H9 (cell line): ENCODE measurements at regions not wholly inside any gene's neighbourhood (a gene's known extent, or its start where the extent isn't known, plus 50 kb on each side); places are given as distances from the start of the nearest gene placed in this dataset.

ENCODE experiments used
- DNase-seq: peaks from one replicate; pipeline ENCODE4 v3.0.0-alpha.2; 2017
- H2AFZ ChIP-seq: one replicate; pipeline ENCODE4 v1.6.1; 2013; ENCODE audit warnings: mild to moderate bottlenecking, low read length, control low read depth, moderate library complexity
- H2AK5ac ChIP-seq: 2 replicates; pipeline ENCODE4 v1.6.1; 2013; ENCODE audit warnings: low read length, control low read depth, mixed read lengths; ENCODE audit not compliant: insufficient read length
- H2BK120ac ChIP-seq: one replicate; pipeline ENCODE4 v1.6.1; 2013; ENCODE audit warnings: low read depth, mild to moderate bottlenecking, low read length, control low read depth, inconsistent platforms; ENCODE audit not compliant: poor library complexity, severe bottlenecking
- H2BK12ac ChIP-seq: 2 replicates; pipeline ENCODE4 v1.6.1; 2013; ENCODE audit warnings: low read length, control low read depth, mixed read lengths, low read depth; ENCODE audit not compliant: insufficient read length
- H2BK15ac ChIP-seq: 2 replicates; pipeline ENCODE4 v1.6.1; 2013; ENCODE audit warnings: low read depth, low read length, control low read depth
- H2BK20ac ChIP-seq: one replicate; pipeline ENCODE4 v1.6.1; 2013; ENCODE audit warnings: low read depth, mild to moderate bottlenecking, low read length, control low read depth, inconsistent platforms; ENCODE audit not compliant: poor library complexity, severe bottlenecking
- H2BK5ac ChIP-seq: 2 replicates; pipeline ENCODE4 v1.6.1; 2013; ENCODE audit warnings: low read length, control low read depth, mixed read lengths; ENCODE audit not compliant: insufficient read length
- H3K14ac ChIP-seq: 2 replicates; pipeline ENCODE4 v1.6.1; 2013; ENCODE audit warnings: low read length, control low read depth; ENCODE audit not compliant: insufficient read depth
- H3K18ac ChIP-seq: 2 replicates; pipeline ENCODE4 v1.6.1; 2013; ENCODE audit warnings: low read depth, mild to moderate bottlenecking, mixed read lengths, low read length, control low read depth; ENCODE audit not compliant: insufficient read length
- H3K23ac ChIP-seq: 2 replicates; pipeline ENCODE4 v1.6.1; 2013; ENCODE audit warnings: low read length, control low read depth, mixed read lengths, low read depth; ENCODE audit not compliant: insufficient read length
- H3K23me2 ChIP-seq: 2 replicates; pipeline ENCODE4 v1.6.1; 2013; ENCODE audit warnings: low read depth, mild to moderate bottlenecking, mixed read lengths, low read length, control low read depth; ENCODE audit not compliant: insufficient read length, poor library complexity, severe bottlenecking
- H3K27ac ChIP-seq: 2 replicates; pipeline ENCODE4 v1.5.1; 2013; ENCODE audit warnings: low read length, control low read depth, mixed read lengths, low read depth; ENCODE audit not compliant: insufficient read length
- H3K27me3 ChIP-seq: 2 replicates; pipeline ENCODE4 v1.6.1; 2013; ENCODE audit warnings: low read length, control low read depth, inconsistent platforms; ENCODE audit not compliant: insufficient read depth
- H3K4ac ChIP-seq: 2 replicates; pipeline ENCODE4 v1.6.1; 2013; ENCODE audit warnings: low read depth, mild to moderate bottlenecking, control low read depth, inconsistent platforms, low read length, moderate library complexity
- H3K4me1 ChIP-seq: 2 replicates; pipeline ENCODE4 v1.6.1; 2013; ENCODE audit warnings: low read length, control low read depth, inconsistent platforms; ENCODE audit not compliant: insufficient read depth
- H3K4me2 ChIP-seq: 2 replicates; pipeline ENCODE4 v1.6.1; 2013; ENCODE audit warnings: low read length, control low read depth, mixed read lengths; ENCODE audit not compliant: insufficient read length, insufficient read depth
- H3K56ac ChIP-seq: 2 replicates; pipeline ENCODE4 v1.6.1; 2013; ENCODE audit warnings: low read depth, mild to moderate bottlenecking, mixed read lengths, low read length, control low read depth; ENCODE audit not compliant: insufficient read length
- H3K79me1 ChIP-seq: 2 replicates; pipeline ENCODE4 v1.6.1; 2013; ENCODE audit warnings: low read depth, mild to moderate bottlenecking, moderate library complexity, low read length, control low read depth, inconsistent platforms; ENCODE audit not compliant: insufficient read depth, poor library complexity, severe bottlenecking
- H3K79me2 ChIP-seq: 2 replicates; pipeline ENCODE4 v1.6.1; 2013; ENCODE audit warnings: low read length, control low read depth, inconsistent platforms; ENCODE audit not compliant: insufficient read depth
- H3K9ac ChIP-seq: 2 replicates; pipeline ENCODE4 v1.6.1; 2013; ENCODE audit warnings: low read length, control low read depth, mixed read lengths; ENCODE audit not compliant: insufficient read length; ENCODE audit errors: extremely low read depth
- H3K9me3 ChIP-seq: one replicate; pipeline ENCODE4 v1.6.1; 2013; ENCODE audit warnings: low read depth, low read length, inconsistent platforms; ENCODE audit not compliant: control insufficient read depth
- H3T11ph ChIP-seq: one replicate; pipeline ENCODE4 v1.6.1; 2013; ENCODE audit warnings: mild to moderate bottlenecking, low read length, control low read depth, inconsistent platforms
- H4K20me1 ChIP-seq: one replicate; pipeline ENCODE4 v1.6.1; 2013; ENCODE audit not compliant: control insufficient read depth, insufficient read length, insufficient read depth
- H4K5ac ChIP-seq: 2 replicates; pipeline ENCODE4 v1.6.1; 2013; ENCODE audit warnings: low read depth, mild to moderate bottlenecking, mixed read lengths, low read length, control low read depth; ENCODE audit not compliant: insufficient read length
- H4K8ac ChIP-seq: replicated peaks from 2 replicates; pipeline ENCODE4 v1.6.1; 2013; ENCODE audit warnings: low read length, control low read depth, mixed read lengths, low read depth; ENCODE audit not compliant: insufficient read length
- H4K91ac ChIP-seq: 2 replicates; pipeline ENCODE4 v1.6.1; 2013; ENCODE audit warnings: low read depth, mild to moderate bottlenecking, moderate library complexity, mixed read lengths, low read length, control low read depth; ENCODE audit not compliant: insufficient read length
- H3K27ac Mint-ChIP-seq, 3 experiments: 2 replicates in 2 of 3; 3 replicates in 1 of 3; pipeline ENCODE4 v1.8.0; 2020 to 2021; ENCODE audit warnings: mixed read lengths in 3 of 3, mild to moderate bottlenecking in 1 of 3, moderate library complexity in 1 of 3
- H3K27me3 Mint-ChIP-seq: 2 replicates; pipeline ENCODE4 v1.8.0; 2021; ENCODE audit warnings: low read depth, mild to moderate bottlenecking, moderate library complexity, mixed read lengths
- H3K36me3 Mint-ChIP-seq, 3 experiments: 2 replicates in 2 of 3; 3 replicates in 1 of 3; pipeline ENCODE4 v1.8.0; 2020 to 2021; ENCODE audit warnings: low read depth in 3 of 3, mixed read lengths in 3 of 3; ENCODE audit not compliant: insufficient read depth in 1 of 3
- H3K4me1 Mint-ChIP-seq, 2 experiments: 2 replicates each; pipeline ENCODE4 v1.8.0; 2020; ENCODE audit warnings: mixed read lengths in 2 of 2
- H3K4me3 Mint-ChIP-seq, 2 experiments: 2 replicates in 1 of 2; 3 replicates in 1 of 2; pipeline ENCODE4 v1.8.0; 2020 to 2021; ENCODE audit warnings: mild to moderate bottlenecking in 2 of 2, mixed read lengths in 2 of 2, moderate library complexity in 1 of 2
- H3K9me3 Mint-ChIP-seq, 2 experiments: 2 replicates in 1 of 2; 3 replicates in 1 of 2; pipeline ENCODE4 v1.8.0; 2020; ENCODE audit warnings: mild to moderate bottlenecking in 2 of 2, mixed read lengths in 2 of 2, moderate library complexity in 1 of 2
- WGBS: extraction: QIAGEN DNeasy Blood & Tissue Kit; methylation state at CpG from one replicate; pipeline ENCODE4 v1.1.7; 2013; ENCODE audit warnings: missing lambda C conversion rate, low lambda C conversion rate, mixed read lengths; ENCODE audit not compliant: insufficient read length; ENCODE audit errors: extremely low coverage; 5-methylcytosine and 5-hydroxymethylcytosine counted together
- TF ChIP-seq, protein P1 (sequence below): fragments of 200-600 bp; sonication (generic); conservative IDR thresholded peaks from 3 replicates; pipeline ENCODE4 v1.8.0; 2021; ENCODE audit warnings: antibody characterized with exemption, mild to moderate bottlenecking

DNA sequence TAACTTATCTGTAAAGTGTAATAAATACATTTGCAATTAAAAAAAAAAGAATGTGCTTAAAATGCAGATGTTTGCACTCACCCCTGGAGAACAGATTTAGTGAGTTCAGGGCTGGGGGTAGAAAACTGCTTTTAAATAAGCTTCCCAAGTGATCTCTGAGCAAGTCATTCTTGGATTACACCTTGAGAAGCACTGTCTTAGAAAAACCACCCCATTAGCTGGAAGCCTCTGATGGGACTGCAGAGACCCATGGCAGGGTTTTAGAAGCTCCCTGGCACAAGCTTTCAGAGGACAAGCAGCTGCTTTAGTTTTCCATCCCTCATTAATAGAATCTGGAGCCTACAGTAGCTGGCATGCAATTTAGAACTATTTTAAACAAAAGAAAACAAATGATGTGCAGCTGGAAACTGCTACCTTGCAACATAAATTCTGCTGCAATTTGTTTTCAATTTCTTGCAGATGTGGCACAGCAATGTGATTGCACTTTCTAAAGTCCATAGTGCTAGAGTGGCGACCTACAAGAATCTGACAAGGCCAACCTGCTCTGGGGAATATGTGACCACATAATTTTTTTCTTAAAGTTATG, 141.5 kb downstream of the CDC42EP3 start:
- Histone ChIP-seq H2AK5ac (no peak overlapping the region), H2BK20ac (no peak overlapping the region), H3K27me3 (no peaks in the 10 kb centered on the region), H3K9ac (no peak overlapping the region), H3K14ac (no peak overlapping the region), H3K4ac (no peak overlapping the region), H3K9me3 (no peaks in the 10 kb centered on the region), H3K23ac (no peak overlapping the region), H2BK15ac (no peak overlapping the region), H3T11ph (no peak overlapping the region), H3K27ac (no peak overlapping the region), H4K91ac (no peak overlapping the region), H3K23me2 (no peaks in the 10 kb centered on the region), H2BK12ac (no peak overlapping the region), H3K18ac (no peak overlapping the region), H4K20me1 (no peaks in the 10 kb centered on the region), H3K79me1 (no peaks in the 10 kb centered on the region), H4K8ac (no peak overlapping the region), H2AFZ (no peak overlapping the region), H3K56ac (no peak overlapping the region), H3K79me2 (no peaks in the 10 kb centered on the region), H2BK5ac (no peak overlapping the region), H3K4me1 (no peaks in the 10 kb centered on the region), H2BK120ac (no peak overlapping the region), H3K4me2 (no peak overlapping the region), H4K5ac (no peak overlapping the region)
- H3K27me3 Mint-ChIP-seq, result no peaks in the 10 kb centered on the region; the same call in 1 of the 2 replicates
- WGBS, result no CpG with 5 or more reads among the region's 1 CpG
- H3K36me3 Mint-ChIP-seq, result no peaks in the 10 kb centered on the region
- no peak overlapping the region for H3K4me3 Mint-ChIP-seq
- no peaks in the 10 kb centered on the region for H3K9me3 Mint-ChIP-seq
- no peak overlapping the region for H3K27ac Mint-ChIP-seq
- DNase-seq, result no peak
- TF ChIP-seq, protein P1, sequence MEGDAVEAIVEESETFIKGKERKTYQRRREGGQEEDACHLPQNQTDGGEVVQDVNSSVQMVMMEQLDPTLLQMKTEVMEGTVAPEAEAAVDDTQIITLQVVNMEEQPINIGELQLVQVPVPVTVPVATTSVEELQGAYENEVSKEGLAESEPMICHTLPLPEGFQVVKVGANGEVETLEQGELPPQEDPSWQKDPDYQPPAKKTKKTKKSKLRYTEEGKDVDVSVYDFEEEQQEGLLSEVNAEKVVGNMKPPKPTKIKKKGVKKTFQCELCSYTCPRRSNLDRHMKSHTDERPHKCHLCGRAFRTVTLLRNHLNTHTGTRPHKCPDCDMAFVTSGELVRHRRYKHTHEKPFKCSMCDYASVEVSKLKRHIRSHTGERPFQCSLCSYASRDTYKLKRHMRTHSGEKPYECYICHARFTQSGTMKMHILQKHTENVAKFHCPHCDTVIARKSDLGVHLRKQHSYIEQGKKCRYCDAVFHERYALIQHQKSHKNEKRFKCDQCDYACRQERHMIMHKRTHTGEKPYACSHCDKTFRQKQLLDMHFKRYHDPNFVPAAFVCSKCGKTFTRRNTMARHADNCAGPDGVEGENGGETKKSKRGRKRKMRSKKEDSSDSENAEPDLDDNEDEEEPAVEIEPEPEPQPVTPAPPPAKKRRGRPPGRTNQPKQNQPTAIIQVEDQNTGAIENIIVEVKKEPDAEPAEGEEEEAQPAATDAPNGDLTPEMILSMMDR, result no peak
- peaks cover 0 to 3% of the 10 kb centered on the region in 2 experiments; a peak in 1 of 4 replicates for H3K4me1 Mint-ChIP-seq
